ENCODE measurements at regions not wholly inside any gene's neighbourhood (a gene's known extent, or its start where the extent isn't known, plus 50 kb on each side); places are given as distances from the start of the nearest gene placed in this dataset.

DNA sequence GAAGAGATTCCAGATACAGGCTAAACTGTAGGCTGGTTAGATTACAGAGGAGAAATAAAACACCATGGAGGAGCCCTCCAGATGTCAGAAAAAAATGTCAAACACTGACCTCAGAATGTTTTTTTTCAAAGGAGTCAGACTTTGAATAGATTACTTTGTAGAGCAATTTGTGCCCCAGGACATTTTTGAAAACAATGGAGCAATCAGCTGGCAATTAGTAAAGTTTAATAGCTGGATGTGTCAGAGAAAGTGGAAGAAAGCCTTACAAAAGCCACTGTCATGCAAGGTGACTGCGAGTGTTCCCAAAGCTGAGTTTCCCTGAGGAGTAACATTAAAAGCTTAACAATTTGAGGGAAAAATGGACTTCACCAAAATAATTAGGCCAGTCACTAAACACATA is 417.8 kb upstream of the CTNND2 start:
- no peak for TF ChIP-seq CTCF (IDR thresholded peaks at IDR 0.05; ENCODE audit: insufficient read depth, missing control alignments)
- no peak for FAIRE-seq
- DNase-seq (ENCODE audit: insufficient read length, low spot score) = no peak

- TF ChIP-seq CTCF (IDR thresholded peaks at IDR 0.05; ENCODE audit: insufficient read depth, missing control alignments) = no peak
- FAIRE-seq (no peak), DNase-seq (ENCODE audit: insufficient read length, low spot score) (no peak)
These were observed 416.1 kb upstream of the CTNND2 start for GRCh38 chr5:12320331-12320730.

GRCh38 chr5:12316812-12317211 is 412.6 kb upstream of the CTNND2 start:
- FAIRE-seq (no peak), DNase-seq (ENCODE audit: insufficient read length, low spot score) (no peak)
- TF ChIP-seq CTCF (IDR thresholded peaks at IDR 0.05; ENCODE audit: insufficient read depth, missing control alignments) = no peak

DNA sequence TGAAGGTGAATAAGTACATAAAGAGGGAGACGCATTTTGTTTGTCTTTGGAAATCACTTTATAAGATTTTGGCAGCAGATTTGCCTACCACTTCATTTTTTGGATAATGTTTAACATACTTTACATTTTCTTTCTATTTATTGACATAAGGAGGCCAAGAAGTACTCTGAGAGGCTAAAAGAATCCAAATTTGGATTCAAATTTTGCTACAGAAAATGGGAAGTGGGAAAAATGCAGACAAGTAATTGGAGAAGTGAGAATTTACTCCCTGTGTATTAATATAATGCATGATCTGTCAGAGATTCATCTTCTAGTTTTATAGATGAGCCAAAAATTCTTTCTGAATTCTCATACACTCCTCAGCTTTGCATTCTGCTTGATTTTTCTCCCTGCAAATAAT is 411.2 kb upstream of the CTNND2 start:
- FAIRE-seq (no peak), DNase-seq (ENCODE audit: insufficient read length, low spot score) (no peak)
- TF ChIP-seq CTCF (IDR thresholded peaks at IDR 0.05; ENCODE audit: insufficient read depth, missing control alignments) = no peak

DNA sequence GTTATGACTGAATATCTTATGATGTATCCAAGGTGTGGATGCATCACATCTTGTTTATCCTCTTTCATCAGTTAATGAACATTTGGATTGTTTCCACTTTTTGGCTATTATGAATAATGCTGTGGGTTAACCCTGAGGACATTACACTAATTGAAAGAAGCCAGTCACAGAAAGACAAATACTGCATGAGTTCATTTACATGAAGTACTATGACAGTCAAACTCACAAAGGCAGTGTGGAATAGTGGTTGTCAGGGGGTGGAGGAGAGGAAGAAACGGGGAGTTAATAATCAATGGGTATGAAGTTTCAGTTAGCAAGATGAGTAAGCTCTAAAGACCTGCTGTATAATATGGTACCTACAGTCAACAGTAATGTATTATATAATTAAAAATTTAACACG is 409.4 kb upstream of the CTNND2 start:
- no peak for DNase-seq (ENCODE audit: insufficient read length, low spot score)
- FAIRE-seq = no peak
- no peak for TF ChIP-seq CTCF (IDR thresholded peaks at IDR 0.05; ENCODE audit: insufficient read depth, missing control alignments)

- TF ChIP-seq CTCF (IDR thresholded peaks at IDR 0.05; ENCODE audit: insufficient read depth, missing control alignments) = no peak
- DNase-seq (ENCODE audit: insufficient read length, low spot score) (no peak), FAIRE-seq (no peak)
These were observed 408.1 kb upstream of the CTNND2 start for GRCh38 chr5:12312343-12312742.

- DNase-seq (ENCODE audit: insufficient read length, low spot score) (no peak), FAIRE-seq (no peak)
- no peak for TF ChIP-seq CTCF (IDR thresholded peaks at IDR 0.05; ENCODE audit: insufficient read depth, missing control alignments)
These were observed 389.9 kb upstream of the CTNND2 start for GRCh38 chr5:12294151-12294550.
